Right lobe of liver (tissue), 4 donors: ENCODE measurements at regions not wholly inside any gene's neighbourhood (a gene's known extent, or its start where the extent isn't known, plus 50 kb on each side); places are given as distances from the start of the nearest gene placed in this dataset.

Experiments used
- CTCF ChIP-seq, 4 donors: fragments of 200-600 bp in 3 of 4; fragments of 450-650 bp in 1 of 4; IDR thresholded peaks; one replicate each; pipeline versions ENCODE4 v1.5.1 to v1.8.0; 2016 to 2022; ENCODE audit warnings: antibody characterized with exemption in 4 of 4, mild to moderate bottlenecking in 2 of 4
- POLR2A ChIP-seq: fragments of 450-650 bp; IDR thresholded peaks from one replicate; pipeline ENCODE4 v1.6.1; 2017; ENCODE audit warnings: antibody characterized with exemption, mild to moderate bottlenecking
- donor health status: DM: no; HTN: no; CAD: no.
- donor health status: DM: no; HTN: no; CAD: no.
- donor health status: DM: no; HTN: yes; CAD: no.

DNA sequence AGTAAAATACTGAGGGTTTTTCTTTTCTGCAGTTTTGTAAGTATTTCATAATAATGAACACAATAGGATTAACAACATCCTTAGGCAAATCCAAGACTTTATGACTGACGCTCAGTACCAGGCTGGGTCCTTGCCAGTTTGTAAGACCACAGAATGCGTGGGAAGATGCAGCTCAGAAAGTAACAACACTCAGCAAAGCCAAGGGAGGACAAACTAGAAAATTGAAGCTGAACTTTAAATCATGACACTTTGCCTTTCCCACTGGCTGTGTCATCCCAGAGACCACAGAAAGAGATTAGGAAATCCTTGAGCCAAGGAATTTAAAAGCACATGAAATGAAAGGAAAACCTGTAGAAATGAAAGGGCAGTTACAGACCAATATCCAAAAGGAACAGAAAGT lies 426.3 kb upstream of the CHRM3 start:
- TF ChIP-seq CTCF (IDR thresholded peaks at IDR 0.05) (no peak), POLR2A (no peak)
